Bronchial epithelial cell (primary cell): ENCODE measurements at regions not wholly inside any gene's neighbourhood (a gene's known extent, or its start where the extent isn't known, plus 50 kb on each side); places are given as distances from the start of the nearest gene placed in this dataset.
A peak's percentile ranks its signal among the peaks of the same experiment; 100 is the strongest.

Experiments
- DNase-seq: peaks from one replicate; pipeline ENCODE4 v3.0.0-alpha.2; 2010; ENCODE audit warnings: low read depth
- FAIRE-seq: peaks from 2 replicates; lab custom pipeline; 2011; peaks lifted over from hg19 to GRCh38; lab: Jason Lieb, UNC
- H3K27me3 ChIP-seq: 2 replicates; pipeline ENCODE4 v1.5.1; 2011; ENCODE audit warnings: low read length; ENCODE audit not compliant: control insufficient read depth, insufficient read depth
- H3K36me3 ChIP-seq: 2 replicates; pipeline ENCODE4 v1.5.1; 2011; ENCODE audit warnings: low read length; ENCODE audit not compliant: control insufficient read depth, insufficient read depth
- H3K4me3 ChIP-seq: 2 replicates; pipeline ENCODE4 v1.5.1; 2011; ENCODE audit warnings: mild to moderate bottlenecking, low read depth, low read length, control low read depth
- CTCF ChIP-seq: IDR thresholded peaks from 2 replicates; pipeline ENCODE4 v1.5.1; 2011; ENCODE audit warnings: mild to moderate bottlenecking, moderate library complexity, low read length, control low read depth, inconsistent platforms; ENCODE audit not compliant: insufficient read depth, severe bottlenecking

GRCh38 chr6:109230453-109230852, 135.1 kb downstream of the CEP57L1 start:
- Histone ChIP-seq H3K36me3 (no peaks in the 10 kb centered on the region), H3K4me3 (no peak overlapping the region), H3K27me3 (no peaks in the 10 kb centered on the region)
- FAIRE-seq = no peak
- TF ChIP-seq CTCF = no peak
- DNase-seq = no peak

GRCh38 chr6:109229536-109229935, 134.2 kb downstream of the CEP57L1 start:
- DNase-seq (peak; percentile 93), FAIRE-seq (no peak)
- Histone ChIP-seq H3K27me3 (no peaks in the 10 kb centered on the region), H3K4me3 (no peak overlapping the region), H3K36me3 (no peaks in the 10 kb centered on the region)
- TF ChIP-seq CTCF = no peak

GRCh38 chr6:109227646-109228045, 132.3 kb downstream of the CEP57L1 start:
- no peaks in the 10 kb centered on the region for H3K27me3 ChIP-seq

GRCh38 chr6:109226353-109226752, 131.0 kb downstream of the CEP57L1 start:
- Histone ChIP-seq H3K4me3 (no peak overlapping the region), H3K36me3 (no peaks in the 10 kb centered on the region), H3K27me3 (no peaks in the 10 kb centered on the region)
- no peak for FAIRE-seq
- DNase-seq = no peak
- TF ChIP-seq CTCF = no peak

More at GRCh38 chr6:109227646-109228045, 132.3 kb downstream of the CEP57L1 start:
- Histone ChIP-seq H3K36me3 (no peaks in the 10 kb centered on the region), H3K4me3 (no peak overlapping the region)
- no peak for TF ChIP-seq CTCF
- FAIRE-seq = no peak
- DNase-seq = no peak

- Histone ChIP-seq H3K27me3 (no peaks in the 10 kb centered on the region), H3K36me3 (no peaks in the 10 kb centered on the region), H3K4me3 (no peak overlapping the region)
- no peak for FAIRE-seq
- TF ChIP-seq CTCF = no peak
- no peak for DNase-seq
These were observed 130.6 kb downstream of the CEP57L1 start for GRCh38 chr6:109225946-109226345.

- no peaks in the 10 kb centered on the region for H3K36me3 ChIP-seq
- DNase-seq (no peak), FAIRE-seq (no peak)
- TF ChIP-seq CTCF = no peak
- H3K4me3 ChIP-seq = no peak overlapping the region
- H3K27me3 ChIP-seq = no peaks in the 10 kb centered on the region
These were observed 129.7 kb downstream of the CEP57L1 start for GRCh38 chr6:109224994-109225393.
